ENCODE measurements at regions not wholly inside any gene's neighbourhood (a gene's known extent, or its start where the extent isn't known, plus 50 kb on each side); places are given as distances from the start of the nearest gene placed in this dataset.

DNA sequence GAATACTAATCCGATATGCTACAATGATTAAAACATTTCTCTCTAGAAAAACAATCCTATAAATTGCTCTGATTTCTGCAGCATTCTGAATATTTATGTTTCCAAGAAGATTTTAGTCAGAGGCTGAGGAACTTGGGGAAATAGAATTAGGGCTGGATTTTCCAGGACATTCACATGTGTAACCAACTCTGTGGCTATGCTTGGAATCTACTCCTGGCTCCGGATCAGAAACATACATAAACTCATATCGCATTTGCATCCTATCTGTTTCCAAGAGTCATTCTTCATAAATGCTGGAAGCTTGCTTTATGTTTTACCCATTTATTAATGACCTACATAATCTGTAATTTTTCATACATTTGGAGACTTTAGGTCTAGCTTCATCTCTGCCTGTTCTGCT is 459.9 kb upstream of the MARCKS start:
- TF ChIP-seq, protein P1, sequence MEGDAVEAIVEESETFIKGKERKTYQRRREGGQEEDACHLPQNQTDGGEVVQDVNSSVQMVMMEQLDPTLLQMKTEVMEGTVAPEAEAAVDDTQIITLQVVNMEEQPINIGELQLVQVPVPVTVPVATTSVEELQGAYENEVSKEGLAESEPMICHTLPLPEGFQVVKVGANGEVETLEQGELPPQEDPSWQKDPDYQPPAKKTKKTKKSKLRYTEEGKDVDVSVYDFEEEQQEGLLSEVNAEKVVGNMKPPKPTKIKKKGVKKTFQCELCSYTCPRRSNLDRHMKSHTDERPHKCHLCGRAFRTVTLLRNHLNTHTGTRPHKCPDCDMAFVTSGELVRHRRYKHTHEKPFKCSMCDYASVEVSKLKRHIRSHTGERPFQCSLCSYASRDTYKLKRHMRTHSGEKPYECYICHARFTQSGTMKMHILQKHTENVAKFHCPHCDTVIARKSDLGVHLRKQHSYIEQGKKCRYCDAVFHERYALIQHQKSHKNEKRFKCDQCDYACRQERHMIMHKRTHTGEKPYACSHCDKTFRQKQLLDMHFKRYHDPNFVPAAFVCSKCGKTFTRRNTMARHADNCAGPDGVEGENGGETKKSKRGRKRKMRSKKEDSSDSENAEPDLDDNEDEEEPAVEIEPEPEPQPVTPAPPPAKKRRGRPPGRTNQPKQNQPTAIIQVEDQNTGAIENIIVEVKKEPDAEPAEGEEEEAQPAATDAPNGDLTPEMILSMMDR (conservative IDR thresholded peaks at IDR 0.05) = no peak
- no peak overlapping the region for H3K27ac Mint-ChIP-seq
- no peak for DNase-seq (ENCODE audit: extremely low spot score, unreplicated experiment)

DNA sequence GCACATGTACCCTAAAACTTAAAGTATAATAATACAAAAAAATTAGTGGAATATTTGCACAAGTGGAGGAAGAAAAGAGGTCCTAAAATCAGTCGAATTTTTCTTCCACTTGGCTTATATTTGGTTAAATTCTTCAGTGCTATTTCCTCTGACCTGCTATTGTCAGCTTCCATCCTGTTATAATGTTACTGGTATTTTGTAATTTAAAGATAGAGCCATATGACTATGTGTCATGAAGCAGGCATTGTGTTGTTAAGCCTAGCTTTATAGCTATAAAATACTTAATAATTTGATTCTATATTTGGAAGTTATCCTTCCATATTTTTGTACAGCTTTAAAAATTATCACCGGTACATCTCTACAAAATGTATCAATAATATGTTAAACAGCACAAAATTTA is 455.9 kb upstream of the MARCKS start:
- H3K4me1 Mint-ChIP-seq (ENCODE audit: unreplicated experiment) = peaks cover 25% of the 10 kb centered on the region
- no peak overlapping the region for H3K4me3 Mint-ChIP-seq
- no peak overlapping the region for H3K27ac Mint-ChIP-seq
- no peaks in the 10 kb centered on the region for H3K9me3 Mint-ChIP-seq
- no peak for DNase-seq (ENCODE audit: extremely low spot score, unreplicated experiment)
- H3K27me3 Mint-ChIP-seq = no peaks in the 10 kb centered on the region
- H3K36me3 Mint-ChIP-seq = no peaks in the 10 kb centered on the region
- TF ChIP-seq, protein P1 (conservative IDR thresholded peaks at IDR 0.05) = no peak

More for the DNA sequence above, 459.9 kb upstream of the MARCKS start:
- no peak overlapping the region for H3K4me3 Mint-ChIP-seq
- no peaks in the 10 kb centered on the region for H3K9me3 Mint-ChIP-seq
- H3K36me3 Mint-ChIP-seq = no peaks in the 10 kb centered on the region
- H3K27me3 Mint-ChIP-seq = no peaks in the 10 kb centered on the region
- peaks cover 25% of the 10 kb centered on the region for H3K4me1 Mint-ChIP-seq (ENCODE audit: unreplicated experiment)

DNA sequence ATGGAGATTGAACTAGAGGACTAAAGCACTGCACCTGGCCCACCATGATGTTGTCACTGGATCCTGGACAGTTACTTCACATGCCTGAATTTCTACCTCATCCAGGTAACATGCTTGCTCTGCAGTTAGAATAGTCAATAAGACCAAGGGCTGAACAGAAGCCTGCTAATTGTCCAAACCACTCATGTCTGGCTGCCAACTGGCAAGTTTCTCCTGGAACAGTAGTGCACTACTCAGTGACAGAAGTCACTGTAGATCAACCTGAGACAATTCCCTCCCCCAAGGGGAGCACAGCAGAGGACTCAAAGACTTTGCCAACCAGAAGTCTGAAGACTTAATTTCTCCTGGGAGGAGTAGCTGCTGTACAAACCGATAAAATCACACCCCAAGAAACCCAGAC is 454.6 kb upstream of the MARCKS start:
- no peaks in the 10 kb centered on the region for H3K27me3 Mint-ChIP-seq
- no peak overlapping the region for H3K27ac Mint-ChIP-seq
- TF ChIP-seq, protein P1 (conservative IDR thresholded peaks at IDR 0.05) = no peak
- DNase-seq (ENCODE audit: extremely low spot score, unreplicated experiment) = no peak
- H3K4me1 Mint-ChIP-seq (ENCODE audit: unreplicated experiment) = peaks cover 18% of the 10 kb centered on the region
- H3K9me3 Mint-ChIP-seq = no peaks in the 10 kb centered on the region
- H3K4me3 Mint-ChIP-seq = no peak overlapping the region
- no peaks in the 10 kb centered on the region for H3K36me3 Mint-ChIP-seq

DNA sequence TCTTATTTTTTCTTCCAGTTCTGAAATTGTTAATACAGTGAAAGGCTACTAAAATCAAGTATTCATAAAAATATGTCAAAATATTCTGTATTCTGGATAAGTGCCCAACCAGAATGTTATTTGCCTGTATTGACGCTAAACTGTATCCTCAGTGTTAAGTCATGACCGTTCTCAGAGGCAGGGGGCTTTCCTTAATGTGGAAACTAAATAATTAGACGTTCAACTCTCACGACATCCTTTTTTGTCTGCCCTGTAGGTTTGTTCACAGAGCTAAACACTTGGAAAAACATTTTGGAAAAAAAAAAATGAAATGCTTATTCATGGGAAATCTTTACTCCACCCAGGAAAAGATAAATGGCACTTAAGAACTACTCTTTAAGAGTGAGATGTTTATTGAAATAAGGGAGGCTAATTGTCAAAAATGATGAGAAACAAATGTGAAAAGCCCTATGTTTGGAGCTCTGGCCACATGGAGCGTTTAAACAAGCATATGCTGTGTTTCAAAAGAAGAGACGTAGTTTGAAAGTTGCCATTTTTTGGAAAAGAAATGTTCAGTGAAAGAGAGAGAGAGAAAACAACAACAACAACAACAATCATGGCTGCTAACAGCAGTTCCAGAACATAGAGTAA is 453.1 kb upstream of the MARCKS start:
- no peak for DNase-seq (ENCODE audit: extremely low spot score, unreplicated experiment)
- Mint-ChIP-seq H3K27me3 (no peaks in the 10 kb centered on the region), H3K27ac (no peak overlapping the region), H3K4me3 (no peak overlapping the region), H3K36me3 (no peaks in the 10 kb centered on the region), H3K9me3 (no peaks in the 10 kb centered on the region), H3K4me1 (ENCODE audit: unreplicated experiment) (peaks cover 18% of the 10 kb centered on the region)
- TF ChIP-seq, protein P1 (conservative IDR thresholded peaks at IDR 0.05) = no peak

DNA sequence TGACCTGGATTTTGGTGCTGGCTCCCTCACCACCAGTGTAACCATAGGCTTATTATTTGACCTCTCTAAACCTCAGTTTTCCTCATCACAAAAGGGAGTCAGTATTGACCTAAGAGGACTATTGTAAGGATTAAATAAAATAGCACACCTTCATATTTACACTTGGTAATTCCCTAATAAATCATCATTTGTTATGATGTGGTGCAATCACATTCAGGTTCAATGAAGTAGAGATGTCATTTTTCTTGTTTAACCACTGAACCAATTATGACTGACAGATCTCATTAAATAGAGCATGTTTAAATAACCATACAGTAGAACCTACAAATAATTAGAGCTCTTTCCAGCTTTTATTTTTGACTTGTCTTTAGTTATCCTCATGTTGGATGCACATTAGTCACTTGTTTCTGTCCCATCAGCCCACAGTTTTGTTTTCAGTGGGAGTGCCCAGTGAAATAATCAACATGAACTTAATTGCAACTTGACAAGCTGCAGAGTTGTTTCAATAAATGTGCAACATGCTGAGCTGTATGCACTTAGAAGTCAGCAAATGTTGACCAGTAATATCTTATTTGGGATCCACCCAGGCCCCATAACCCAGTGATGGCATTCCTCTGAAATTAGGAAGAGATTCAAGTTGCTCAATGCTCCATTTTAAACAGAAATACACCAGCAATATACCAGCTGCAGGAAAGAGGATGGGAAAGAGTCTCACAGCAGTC is 451.7 kb upstream of the MARCKS start:
- TF ChIP-seq, protein P1 (conservative IDR thresholded peaks at IDR 0.05) = no peak
- H3K27me3 Mint-ChIP-seq = no peaks in the 10 kb centered on the region
- peaks cover 22% of the 10 kb centered on the region for H3K4me1 Mint-ChIP-seq (ENCODE audit: unreplicated experiment)
- H3K27ac Mint-ChIP-seq = no peak overlapping the region
- H3K9me3 Mint-ChIP-seq = no peaks in the 10 kb centered on the region
- DNase-seq (ENCODE audit: extremely low spot score, unreplicated experiment) = no peak
- H3K36me3 Mint-ChIP-seq = no peaks in the 10 kb centered on the region
- no peak overlapping the region for H3K4me3 Mint-ChIP-seq
